C4-2B (cell line): ENCODE measurements at regions not wholly inside any gene's neighbourhood (a gene's known extent, or its start where the extent isn't known, plus 50 kb on each side); places are given as distances from the start of the nearest gene placed in this dataset.

Experiments
- CTCF ChIP-seq: fragments of 450-650 bp; conservative IDR thresholded peaks from 2 replicates; pipeline ENCODE4 v1.5.1; 2017; ENCODE audit warnings: mild to moderate bottlenecking
- ZFX ChIP-seq: fragments of 450-650 bp; IDR thresholded peaks from 2 replicates; pipeline ENCODE4 v1.6.1; 2017

DNA sequence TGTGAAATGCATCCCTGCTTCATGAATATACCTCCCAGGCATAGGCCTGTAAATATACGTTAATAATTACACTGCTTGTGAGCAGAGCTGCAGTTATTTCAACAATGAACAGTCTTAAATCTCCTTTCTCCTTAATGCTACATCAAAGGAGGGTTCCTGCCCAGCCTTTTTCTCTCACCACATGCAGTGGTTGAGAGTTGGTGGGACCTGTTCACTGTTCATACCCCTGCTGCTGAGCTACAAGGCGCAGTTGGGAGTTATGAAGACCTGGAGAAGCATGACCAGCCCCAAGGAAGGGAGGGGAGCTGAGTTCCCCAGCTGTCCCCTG lies 111.9 kb upstream of the FOXQ1 start:
- TF ChIP-seq CTCF (no peak), ZFX (no peak)
